Fibroblast of pulmonary artery (primary cell): ENCODE measurements at regions not wholly inside any gene's neighbourhood (a gene's known extent, or its start where the extent isn't known, plus 50 kb on each side); places are given as distances from the start of the nearest gene placed in this dataset.

Experiments used
- DNase-seq: peaks from one replicate; pipeline ENCODE4 v3.0.0-alpha.2; 2010; ENCODE audit warnings: low read depth
- H3K4me3 ChIP-seq: replicated peaks from 2 replicates; pipeline ENCODE4 v1.5.1; 2011; ENCODE audit warnings: low read depth, mild to moderate bottlenecking, control low read depth, low read length, moderate library complexity
- TF ChIP-seq, protein P1 (sequence below): IDR thresholded peaks from 2 replicates; pipeline ENCODE4 v1.5.1; 2011; ENCODE audit warnings: mild to moderate bottlenecking, control low read depth, low read length, inconsistent platforms; ENCODE audit errors: missing control alignments

- H3K4me3 ChIP-seq, result no peak overlapping the region
- TF ChIP-seq, protein P1, sequence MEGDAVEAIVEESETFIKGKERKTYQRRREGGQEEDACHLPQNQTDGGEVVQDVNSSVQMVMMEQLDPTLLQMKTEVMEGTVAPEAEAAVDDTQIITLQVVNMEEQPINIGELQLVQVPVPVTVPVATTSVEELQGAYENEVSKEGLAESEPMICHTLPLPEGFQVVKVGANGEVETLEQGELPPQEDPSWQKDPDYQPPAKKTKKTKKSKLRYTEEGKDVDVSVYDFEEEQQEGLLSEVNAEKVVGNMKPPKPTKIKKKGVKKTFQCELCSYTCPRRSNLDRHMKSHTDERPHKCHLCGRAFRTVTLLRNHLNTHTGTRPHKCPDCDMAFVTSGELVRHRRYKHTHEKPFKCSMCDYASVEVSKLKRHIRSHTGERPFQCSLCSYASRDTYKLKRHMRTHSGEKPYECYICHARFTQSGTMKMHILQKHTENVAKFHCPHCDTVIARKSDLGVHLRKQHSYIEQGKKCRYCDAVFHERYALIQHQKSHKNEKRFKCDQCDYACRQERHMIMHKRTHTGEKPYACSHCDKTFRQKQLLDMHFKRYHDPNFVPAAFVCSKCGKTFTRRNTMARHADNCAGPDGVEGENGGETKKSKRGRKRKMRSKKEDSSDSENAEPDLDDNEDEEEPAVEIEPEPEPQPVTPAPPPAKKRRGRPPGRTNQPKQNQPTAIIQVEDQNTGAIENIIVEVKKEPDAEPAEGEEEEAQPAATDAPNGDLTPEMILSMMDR, result no peak
- DNase-seq, result no peak
Measured at GRCh38 chr15:46618984-46619383, 984.2 kb downstream of the SQOR start.

- no peak overlapping the region for H3K4me3 ChIP-seq
- DNase-seq, result no peak
- TF ChIP-seq, protein P1, result no peak
Measured at GRCh38 chr15:46620392-46621013, 985.7 kb downstream of the SQOR start.

GRCh38 chr15:46622851-46623250, 988.0 kb downstream of the SQOR start:
- TF ChIP-seq, protein P1, result no peak
- no peak for DNase-seq
- no peak overlapping the region for H3K4me3 ChIP-seq

DNA sequence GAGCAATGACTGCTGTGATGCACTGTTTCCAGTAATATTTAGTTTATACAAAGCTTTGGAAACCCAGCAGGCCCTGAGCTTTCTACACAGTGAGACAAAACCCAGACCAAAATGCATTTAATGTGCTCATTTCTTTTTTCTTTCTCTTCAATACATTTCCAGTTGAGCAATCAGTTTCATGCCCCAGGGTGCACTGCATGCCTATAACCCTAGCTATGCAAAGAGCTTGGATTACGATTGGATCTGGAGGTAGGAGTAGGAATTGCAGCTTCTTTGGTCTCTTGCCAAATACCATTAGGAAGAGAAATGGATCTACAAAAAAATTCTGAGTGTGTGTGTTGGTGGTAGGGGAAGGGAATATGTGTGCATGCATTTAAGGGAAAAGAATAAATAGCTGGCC, 1001.4 kb downstream of the SQOR start:
- TF ChIP-seq, protein P1, result no peak
- no peak for DNase-seq
- H3K4me3 ChIP-seq, result no peak overlapping the region

- H3K4me3 ChIP-seq, result no peak overlapping the region
- TF ChIP-seq, protein P1, result no peak
- DNase-seq, result no peak
Measured at GRCh38 chr15:46644501-46645481, 1010.0 kb downstream of the SQOR start.

DNA sequence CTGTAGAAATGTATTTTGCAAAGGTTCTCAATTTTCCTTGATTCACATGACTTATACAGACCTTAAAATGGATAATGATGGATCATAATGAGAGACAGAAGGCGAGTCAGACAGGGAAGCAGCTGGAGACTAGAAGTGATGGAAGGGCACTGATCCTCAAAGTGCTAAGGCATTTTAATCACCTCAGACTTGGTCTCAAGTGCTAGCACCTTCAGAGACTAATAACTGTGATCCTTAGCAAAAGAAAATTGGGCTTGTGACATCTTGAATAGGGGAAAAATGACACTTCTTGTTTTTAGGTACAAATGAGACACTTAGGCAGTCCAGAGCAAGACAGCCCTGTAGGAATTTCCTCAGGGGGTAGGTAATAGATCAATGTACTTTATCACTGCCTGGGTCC, 1011.7 kb downstream of the SQOR start:
- TF ChIP-seq, protein P1, result no peak
- no peak overlapping the region for H3K4me3 ChIP-seq
- no peak for DNase-seq

DNA sequence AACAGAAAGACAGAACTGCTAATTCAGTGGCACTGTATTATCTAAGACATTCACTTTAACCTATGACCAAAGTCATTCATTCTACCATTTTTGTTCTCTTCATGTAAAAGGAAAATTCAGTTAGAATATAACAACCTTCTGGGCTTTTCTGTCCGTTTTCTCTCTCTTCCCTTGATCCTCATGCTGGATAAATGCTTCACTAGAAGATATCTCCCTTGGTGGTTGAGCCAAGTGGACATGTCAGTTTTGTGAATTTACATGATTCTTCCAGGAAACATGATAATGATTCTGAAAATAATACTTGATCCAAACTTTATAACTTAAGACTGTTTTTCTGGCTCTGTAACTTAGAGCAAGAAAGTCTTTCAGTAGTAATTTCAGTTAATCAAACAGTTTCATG, 1012.2 kb downstream of the SQOR start:
- TF ChIP-seq, protein P1, result no peak
- no peak for DNase-seq
- H3K4me3 ChIP-seq, result no peak overlapping the region
